Hepatic stellate cell (primary cell): ENCODE measurements at regions not wholly inside any gene's neighbourhood (a gene's known extent, or its start where the extent isn't known, plus 50 kb on each side); places are given as distances from the start of the nearest gene placed in this dataset.
"Not testable (repeated sequence)": the region's sequence is repeated elsewhere in the genome, so short reads cannot be mapped to it uniquely, and the experiment has no call there.

ENCODE experiments used
- DNase-seq: peaks from one replicate; pipeline ENCODE4 v3.0.0; 2011; ENCODE audit warnings: low spot score

DNA sequence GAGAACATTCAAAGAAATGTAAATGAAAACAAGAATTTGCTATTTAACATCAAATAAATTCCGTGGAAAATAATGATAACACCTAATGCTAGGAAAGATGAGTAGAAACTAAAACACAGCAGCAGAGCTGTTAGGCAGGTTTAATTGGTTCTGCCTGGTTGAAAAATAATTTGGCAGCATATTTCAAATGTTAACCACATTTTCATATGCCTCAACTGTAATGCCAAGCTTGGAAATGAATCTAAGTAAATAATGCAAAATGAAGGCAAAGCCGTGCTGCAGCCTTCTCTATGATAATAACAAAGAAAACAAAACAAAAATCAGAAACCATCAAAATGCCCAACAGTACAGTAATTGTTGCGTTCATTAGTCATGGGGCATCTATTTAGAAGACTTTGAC is 79.9 kb upstream of the MSX2 start:
- DNase-seq = no peak

DNA sequence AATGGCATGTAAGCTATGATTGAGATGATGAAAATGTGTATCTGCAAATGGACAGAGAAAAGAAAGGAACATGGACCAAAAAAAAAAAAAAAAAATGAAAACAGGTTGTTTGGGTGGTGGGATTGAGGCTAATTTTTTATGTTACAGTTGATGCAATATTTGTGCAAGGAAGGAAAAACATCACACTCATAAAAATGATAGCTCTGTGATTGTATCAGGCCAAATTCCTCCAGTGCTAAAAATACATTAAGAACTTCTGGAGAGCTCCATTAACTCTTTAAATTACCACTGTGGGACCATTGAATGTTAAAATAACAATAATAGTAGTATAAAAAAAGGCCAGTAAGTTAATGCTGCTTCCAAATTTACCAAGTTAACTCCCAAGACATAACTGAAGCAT is 79.5 kb upstream of the MSX2 start:
- no peak for DNase-seq

DNA sequence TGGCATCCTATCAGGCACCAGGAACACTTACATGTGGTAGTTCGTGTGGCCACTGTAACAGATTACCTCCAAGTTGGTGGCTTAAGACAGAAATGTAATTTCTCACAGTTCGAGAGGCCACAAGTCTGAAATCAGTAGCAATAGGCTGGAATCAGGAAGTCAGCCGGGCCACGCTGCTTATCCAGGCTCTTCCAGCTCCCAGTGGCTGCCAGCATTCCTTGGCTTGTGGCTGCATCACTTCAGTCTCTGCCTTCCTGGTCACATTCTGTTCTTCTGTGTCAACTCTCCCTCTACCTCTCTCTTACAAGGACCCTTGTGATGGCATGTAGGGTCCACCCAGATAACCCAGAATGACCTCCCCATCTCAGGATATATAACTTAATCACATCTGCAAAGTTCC is 78.7 kb upstream of the MSX2 start:
- DNase-seq = no peak

DNA sequence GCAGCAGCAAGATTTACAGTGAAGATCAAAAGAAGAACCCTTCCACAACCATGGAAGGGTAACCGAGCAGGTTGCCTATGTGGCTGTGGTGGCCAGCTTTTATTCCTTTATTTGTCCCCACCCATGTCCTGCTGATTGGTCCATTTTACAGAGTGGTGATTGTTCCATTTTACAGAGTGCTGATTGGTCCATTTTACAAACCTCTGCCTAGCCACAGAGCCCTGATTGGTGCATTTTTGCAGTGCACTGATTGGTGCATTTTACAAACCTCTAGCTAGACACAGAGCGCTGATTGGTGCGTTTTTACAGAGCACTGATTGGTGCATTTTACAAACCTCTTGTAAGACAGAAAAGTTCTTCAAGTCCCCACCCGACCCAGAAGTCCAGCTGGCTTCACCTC is 75.8 kb upstream of the MSX2 start:
- not testable (repeated sequence) for DNase-seq

DNA sequence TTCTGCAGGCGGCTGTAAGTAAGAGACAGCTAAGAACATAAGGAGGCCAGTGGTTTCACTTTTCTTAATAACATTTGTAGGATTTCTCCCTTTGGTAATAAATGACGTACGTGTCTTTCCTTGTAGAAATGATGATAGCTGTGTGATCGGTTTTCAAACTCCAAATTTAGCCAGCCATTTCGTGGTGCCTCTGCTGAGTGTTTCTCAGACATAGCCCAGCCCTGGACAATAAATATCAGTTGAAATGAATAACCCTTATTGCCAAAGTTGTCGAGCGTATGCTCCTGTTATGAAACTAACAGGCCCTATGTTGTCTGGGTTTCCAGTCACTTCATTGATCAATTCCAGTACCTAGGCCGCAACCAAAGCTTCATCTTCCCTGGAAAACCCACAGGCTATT is 75.0 kb upstream of the MSX2 start:
- DNase-seq = no peak

DNA sequence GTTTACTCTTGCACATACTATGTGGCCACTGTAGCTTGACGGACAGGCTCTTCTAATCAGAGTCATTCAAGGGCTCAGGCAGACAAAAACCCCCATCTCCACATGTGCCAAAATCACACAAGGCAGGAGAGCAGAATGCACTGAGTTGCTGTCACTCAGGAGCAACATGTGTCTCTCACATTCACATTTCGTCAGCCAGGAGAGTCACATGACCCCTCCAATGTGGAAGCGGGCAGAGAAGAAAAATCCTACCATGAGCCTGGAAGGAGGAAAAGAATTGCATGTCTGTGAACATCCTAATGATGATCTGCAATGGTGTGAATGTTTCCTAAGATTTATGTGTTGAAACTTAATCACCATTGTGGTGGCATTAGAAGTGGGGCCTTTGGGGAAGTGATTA is 69.9 kb upstream of the MSX2 start:
- no peak for DNase-seq

DNA sequence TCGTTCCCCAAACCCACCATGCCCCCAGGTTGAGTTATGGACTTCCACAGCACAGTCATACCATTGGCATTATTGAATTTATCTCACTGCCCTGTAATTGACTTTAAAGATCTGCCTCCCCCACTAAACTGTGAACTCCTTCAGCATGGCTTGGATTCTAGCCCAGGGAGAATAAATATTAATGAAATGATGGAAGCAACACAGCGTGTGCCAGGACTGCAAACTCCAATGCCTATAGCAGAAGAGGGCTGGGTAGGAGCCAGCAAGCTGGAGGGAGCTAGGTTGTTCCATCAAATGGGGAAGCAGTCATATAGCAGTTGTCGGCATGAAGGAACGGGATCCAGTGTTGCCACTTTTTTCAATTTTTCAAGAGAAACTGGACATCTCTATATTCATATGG is 69.0 kb upstream of the MSX2 start:
- DNase-seq = no peak

DNA sequence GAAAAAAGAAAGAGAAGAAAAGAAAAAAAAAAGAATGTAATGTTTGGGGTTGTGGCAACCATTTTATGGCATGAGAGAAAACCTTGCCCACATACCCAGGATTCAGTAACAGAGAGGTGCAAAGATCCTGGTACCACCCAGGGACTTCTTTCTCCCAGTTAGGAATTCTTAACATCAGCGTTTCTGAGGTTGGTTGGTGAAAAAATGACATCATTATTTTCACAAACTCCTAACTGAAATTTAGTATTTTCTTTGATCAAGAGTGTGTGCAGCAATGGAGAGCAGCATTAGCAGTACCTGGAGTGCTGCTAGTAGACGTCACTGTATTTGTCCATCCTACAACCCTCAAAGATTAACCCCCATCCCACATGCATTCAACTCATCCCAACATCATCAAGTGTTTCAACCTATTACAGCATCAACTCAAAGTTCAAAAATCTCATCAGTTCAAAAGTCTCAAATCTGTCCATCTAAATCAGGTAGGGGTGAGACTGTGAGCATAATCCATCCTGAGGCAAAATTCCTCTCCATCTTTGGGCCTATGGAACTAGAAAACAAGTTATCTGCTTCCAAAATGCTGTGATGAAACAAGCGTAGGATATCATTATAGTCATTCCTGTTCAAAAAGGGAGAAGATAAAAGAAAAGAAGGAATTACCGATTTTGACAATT is 60.1 kb upstream of the MSX2 start:
- no peak for DNase-seq

DNA sequence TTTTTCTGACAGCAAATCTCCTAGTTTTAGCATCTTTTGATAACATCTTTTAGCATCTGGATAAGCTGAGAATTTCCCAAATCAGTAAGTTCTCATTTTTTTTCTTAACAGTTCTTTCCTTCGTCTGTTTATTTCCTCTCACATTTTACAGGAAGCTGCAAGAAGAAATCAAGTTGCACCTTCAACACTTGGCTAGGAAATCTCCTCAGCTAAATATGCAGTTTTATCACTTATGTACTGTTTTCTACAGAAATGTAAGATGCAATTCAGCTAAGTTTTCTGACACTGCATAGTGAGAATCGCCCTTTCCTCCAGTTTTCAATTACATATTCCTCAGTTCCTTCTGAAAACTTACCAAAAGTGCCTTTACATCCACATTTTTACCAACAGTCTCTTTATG is 59.0 kb upstream of the MSX2 start:
- no peak for DNase-seq

DNA sequence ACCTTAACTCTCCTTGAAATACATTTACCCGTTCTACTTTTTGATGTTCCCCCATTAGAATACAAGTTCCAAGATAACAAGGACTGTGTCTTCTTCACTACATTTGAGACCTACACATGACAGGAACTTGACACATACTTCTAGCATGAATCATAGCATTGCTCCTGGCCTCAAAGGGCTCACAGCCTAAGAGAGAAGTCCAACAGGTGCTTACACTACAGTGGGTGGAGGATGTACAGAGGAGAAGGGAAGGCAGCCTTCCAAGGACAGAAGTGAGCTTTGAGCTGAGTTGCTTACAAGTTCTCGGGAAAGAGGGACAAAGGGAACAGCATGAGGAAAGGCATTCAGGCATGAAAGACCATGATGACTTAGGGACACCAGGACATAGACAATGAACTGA is 56.9 kb upstream of the MSX2 start:
- no peak for DNase-seq

DNA sequence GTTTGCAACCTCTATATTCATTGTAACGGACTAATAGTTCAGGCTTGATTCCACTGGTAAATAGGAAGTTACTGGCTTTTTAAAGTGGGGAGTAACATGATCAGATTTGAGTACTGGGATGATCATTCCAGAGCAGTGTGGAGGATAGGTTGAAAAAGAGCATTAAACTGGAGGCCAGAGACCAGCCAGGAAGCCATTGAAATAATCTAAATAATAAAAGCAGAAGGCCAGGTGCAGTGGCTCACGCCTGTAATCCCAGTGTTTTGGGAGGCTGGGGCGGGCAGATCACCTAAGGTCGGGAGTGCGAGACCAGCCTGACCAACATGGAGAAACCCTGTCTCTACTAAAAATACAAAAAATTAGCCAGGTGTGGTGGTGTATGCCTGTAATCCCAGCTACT is 56.0 kb upstream of the MSX2 start:
- no peak for DNase-seq
